SU-DHL-6 (cell line): ENCODE measurements at regions not wholly inside any gene's neighbourhood (a gene's known extent, or its start where the extent isn't known, plus 50 kb on each side); places are given as distances from the start of the nearest gene placed in this dataset.

Experiments used
- H2AFZ ChIP-seq: fragments of 200-600 bp; sonication (generic); 2 replicates; pipeline ENCODE4 v1.6.1; 2014; ENCODE audit warnings: low read depth, mild to moderate bottlenecking, moderate library complexity, mixed read lengths, antibody characterized with exemption, low read length; ENCODE audit not compliant: severe bottlenecking
- H3F3A ChIP-seq: fragments of 200-600 bp; shearing (Covaris generic); 2 replicates; pipeline ENCODE4 v1.6.0; 2016; ENCODE audit warnings: antibody characterized with exemption, mild to moderate bottlenecking; ENCODE audit not compliant: insufficient read depth
- H3K27ac ChIP-seq: fragments of 200-600 bp; sonication (generic); 2 replicates; pipeline ENCODE4 v1.5.1; 2016; ENCODE audit warnings: low read depth, mild to moderate bottlenecking, low read length, moderate library complexity, mixed read lengths
- H3K27me3 ChIP-seq: fragments of 200-600 bp; sonication (generic), shearing (Covaris generic); 2 replicates; pipeline ENCODE4 v1.6.0; 2014; ENCODE audit warnings: mild to moderate bottlenecking, low read length
- H3K36me3 ChIP-seq: fragments of 200-600 bp; sonication (generic); 2 replicates; pipeline ENCODE4 v1.6.1; 2014; ENCODE audit warnings: mild to moderate bottlenecking, low read length, mixed read lengths
- H3K4me2 ChIP-seq: fragments of 300-600, 200-600 bp; shearing (Covaris generic), sonication (generic); 2 replicates; pipeline ENCODE4 v1.6.0; 2014; ENCODE audit warnings: low read length, low read depth, mild to moderate bottlenecking; ENCODE audit not compliant: poor library complexity, severe bottlenecking
- H3K4me3 ChIP-seq: fragments of 200-600 bp; sonication (generic); 2 replicates; pipeline ENCODE4 v1.5.1; 2014; ENCODE audit warnings: antibody characterized with exemption, low read length, mild to moderate bottlenecking, mixed read lengths; ENCODE audit not compliant: insufficient read depth, poor library complexity, severe bottlenecking
- H3K79me2 ChIP-seq: fragments of 200-600 bp; sonication (generic); 2 replicates; pipeline ENCODE4 v1.6.1; 2014; ENCODE audit warnings: mild to moderate bottlenecking, low read length, moderate library complexity; ENCODE audit not compliant: insufficient read depth
- H3K9ac ChIP-seq: fragments of 200-600 bp; sonication (generic); 2 replicates; pipeline ENCODE4 v1.7.0; 2014; ENCODE audit warnings: mild to moderate bottlenecking, low read length
- H3K9me2 ChIP-seq: fragments of 200-600 bp; sonication (generic); replicated peaks from 2 replicates; pipeline ENCODE4 v1.6.1; 2014; ENCODE audit warnings: low read length; ENCODE audit not compliant: insufficient read depth
- H3K9me3 ChIP-seq: fragments of 200-600 bp; sonication (generic); 2 replicates; pipeline ENCODE4 v1.6.1; 2014; ENCODE audit warnings: low read length, mixed read lengths; ENCODE audit not compliant: insufficient read depth
- H4K20me1 ChIP-seq: fragments of 200-600 bp; sonication (generic); 2 replicates; pipeline ENCODE4 v1.6.1; 2014; ENCODE audit warnings: low read depth, mild to moderate bottlenecking, antibody characterized with exemption, low read length, moderate library complexity, mixed read lengths
- CTCF ChIP-seq: fragments of 200-600 bp; sonication (generic); IDR thresholded peaks from one replicate; pipeline ENCODE4 v1.5.1; 2017; ENCODE audit warnings: antibody characterized with exemption, mild to moderate bottlenecking, low read length, moderate library complexity; ENCODE audit not compliant: insufficient read depth, poor library complexity, severe bottlenecking
- EZH2phosphoT487 ChIP-seq: fragments of 200-600 bp; sonication (generic), shearing (Covaris generic); conservative IDR thresholded peaks from 2 replicates; pipeline ENCODE4 v1.6.1; 2018; ENCODE audit warnings: mild to moderate bottlenecking, antibody characterized with exemption, low read length, moderate library complexity, mixed read lengths

DNA sequence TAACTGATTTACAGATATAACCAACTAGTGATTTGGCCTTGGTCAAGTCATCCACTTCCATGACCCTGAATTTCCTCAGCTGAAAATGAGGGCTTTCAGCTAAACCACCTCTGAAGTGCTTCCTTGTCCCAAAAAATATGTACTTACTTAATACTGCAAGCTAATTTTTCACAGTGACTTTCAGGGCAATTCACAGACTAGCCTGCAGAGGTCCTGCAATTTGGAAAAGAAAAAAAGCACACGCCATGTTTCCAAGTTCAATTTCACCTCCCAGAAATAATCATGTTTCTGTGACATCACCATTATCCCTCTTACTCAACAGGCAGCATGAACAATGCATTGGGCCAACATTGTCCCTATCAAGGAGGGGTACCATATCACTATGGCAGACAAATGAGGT, 218.2 kb downstream of the SHOX2 start:
- Histone ChIP-seq H3K9ac (no peak overlapping the region), H3K27ac (no peak overlapping the region), H3K79me2 (no peaks in the 10 kb centered on the region), H3F3A (no peaks in the 10 kb centered on the region), H3K27me3 (no peaks in the 10 kb centered on the region), H3K4me3 (no peak overlapping the region), H3K9me2 (no peaks in the 10 kb centered on the region), H3K4me2 (no peak overlapping the region), H3K36me3 (no peaks in the 10 kb centered on the region), H4K20me1 (no peaks in the 10 kb centered on the region), H3K9me3 (no peaks in the 10 kb centered on the region), H2AFZ (no peak overlapping the region)
- no peak for TF ChIP-seq CTCF
- no peak for TF ChIP-seq EZH2phosphoT487

DNA sequence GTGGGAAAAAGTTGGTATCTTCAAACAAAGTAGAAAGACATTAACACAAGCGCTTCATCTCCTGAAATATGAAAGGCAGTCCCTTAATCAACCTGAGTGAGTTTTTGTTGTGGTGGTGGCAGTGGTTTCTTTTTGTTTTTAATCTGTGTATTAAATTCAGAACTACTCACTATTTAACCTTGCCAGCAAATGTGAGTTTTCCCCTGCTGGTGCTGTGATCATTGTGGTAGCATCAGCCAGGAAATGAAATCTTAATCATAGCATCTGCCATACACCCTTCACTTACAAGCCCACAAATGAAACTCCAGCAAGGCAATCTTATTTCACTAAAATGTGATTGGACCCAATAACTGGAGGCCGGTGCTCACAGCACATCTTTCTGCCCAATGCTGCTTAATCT, 229.7 kb downstream of the SHOX2 start:
- TF ChIP-seq CTCF (no peak), EZH2phosphoT487 (no peak)
- H3F3A ChIP-seq = no peaks in the 10 kb centered on the region
- no peaks in the 10 kb centered on the region; the same call in 1 of the 2 replicates for H3K27me3 ChIP-seq
- no peaks in the 10 kb centered on the region for H3K9me3 ChIP-seq
- no peaks in the 10 kb centered on the region for H3K79me2 ChIP-seq
- no peak overlapping the region for H3K9ac ChIP-seq
- no peaks in the 10 kb centered on the region for H3K9me2 ChIP-seq
- H2AFZ ChIP-seq = no peak overlapping the region
- no peaks in the 10 kb centered on the region for H3K36me3 ChIP-seq
- H3K4me2 ChIP-seq = no peak overlapping the region
- H3K4me3 ChIP-seq = no peak overlapping the region
- H4K20me1 ChIP-seq = no peaks in the 10 kb centered on the region
- H3K27ac ChIP-seq = no peak overlapping the region

DNA sequence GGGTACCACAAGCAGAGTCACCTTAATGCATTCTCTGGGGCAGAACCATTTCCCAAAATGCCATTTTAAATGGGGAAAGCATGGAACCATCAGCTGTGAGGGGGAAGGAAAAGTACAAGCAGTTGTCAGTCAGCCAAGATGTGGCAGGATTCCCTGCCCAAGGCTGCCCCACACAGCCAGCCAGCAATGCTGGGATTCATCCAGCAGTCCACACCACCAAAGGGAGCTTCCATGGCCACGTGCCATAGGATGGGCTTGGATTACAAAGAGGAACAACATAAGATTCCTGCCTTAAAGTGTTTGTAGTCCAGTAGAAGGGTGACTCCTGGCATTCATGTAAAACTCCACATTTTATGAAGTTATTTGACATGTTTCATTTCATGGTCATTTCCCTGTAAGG, 233.3 kb downstream of the SHOX2 start:
- H3K9me3 ChIP-seq = no peaks in the 10 kb centered on the region
- no peaks in the 10 kb centered on the region; the same call in 1 of the 2 replicates for H3K27me3 ChIP-seq
- no peaks in the 10 kb centered on the region for H3K36me3 ChIP-seq
- no peaks in the 10 kb centered on the region for H4K20me1 ChIP-seq
- TF ChIP-seq CTCF (no peak), EZH2phosphoT487 (no peak)
- no peak overlapping the region for H3K4me3 ChIP-seq
- no peak overlapping the region for H2AFZ ChIP-seq
- no peaks in the 10 kb centered on the region for H3K79me2 ChIP-seq
- H3K9ac ChIP-seq = no peak overlapping the region
- H3K27ac ChIP-seq = no peak overlapping the region
- no peaks in the 10 kb centered on the region for H3F3A ChIP-seq
- H3K4me2 ChIP-seq = no peak overlapping the region
- no peaks in the 10 kb centered on the region for H3K9me2 ChIP-seq
